Activated CD4-positive, alpha-beta T cell treated with anti-CD3 and anti-CD28 coated beads for 48 hours (primary cell): ENCODE measurements at regions not wholly inside any gene's neighbourhood (a gene's known extent, or its start where the extent isn't known, plus 50 kb on each side); places are given as distances from the start of the nearest gene placed in this dataset.
A peak's percentile ranks its signal among the peaks of the same experiment; 100 is the strongest.

Source experiments
- DNase-seq: peaks from one replicate; pipeline ENCODE4 v3.0.0-alpha.2; 2020

- no peak for DNase-seq
These were observed 113.2 kb downstream of the HERPUD2 start for GRCh38 chr7:35581605-35582210.

- DNase-seq: no peak
These were observed 118.8 kb downstream of the HERPUD2 start for GRCh38 chr7:35576031-35576573.

DNA sequence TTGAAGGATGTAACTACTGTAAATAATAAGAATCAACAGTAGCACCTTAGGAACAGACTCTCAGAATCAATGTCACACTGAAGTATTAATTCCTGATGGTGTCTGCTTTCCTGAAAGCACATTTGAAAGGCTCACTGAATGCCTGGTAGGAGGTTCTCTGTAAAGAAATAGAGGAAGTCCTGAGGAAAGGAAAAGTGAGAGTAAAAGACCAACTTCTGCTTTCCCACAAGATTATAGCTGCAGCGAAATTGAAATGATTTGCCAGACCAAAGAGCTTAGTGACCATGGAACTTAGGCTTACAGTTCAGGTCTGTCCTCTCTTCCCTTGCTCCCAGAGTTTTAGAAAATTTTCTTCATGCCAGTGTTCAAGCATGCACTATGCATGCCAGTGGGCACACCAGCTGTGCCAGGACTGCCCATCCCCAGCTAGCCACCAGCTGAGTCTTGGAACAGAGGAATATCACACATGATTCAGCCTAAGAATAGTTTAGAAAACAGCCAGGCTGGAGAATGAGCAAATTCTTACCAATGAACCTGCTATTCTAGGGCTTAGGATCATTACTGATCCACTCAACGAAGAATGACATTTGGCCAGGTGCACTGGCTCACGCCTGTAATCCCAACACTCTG, 123.2 kb downstream of the HERPUD2 start:
- no peak for DNase-seq

DNA sequence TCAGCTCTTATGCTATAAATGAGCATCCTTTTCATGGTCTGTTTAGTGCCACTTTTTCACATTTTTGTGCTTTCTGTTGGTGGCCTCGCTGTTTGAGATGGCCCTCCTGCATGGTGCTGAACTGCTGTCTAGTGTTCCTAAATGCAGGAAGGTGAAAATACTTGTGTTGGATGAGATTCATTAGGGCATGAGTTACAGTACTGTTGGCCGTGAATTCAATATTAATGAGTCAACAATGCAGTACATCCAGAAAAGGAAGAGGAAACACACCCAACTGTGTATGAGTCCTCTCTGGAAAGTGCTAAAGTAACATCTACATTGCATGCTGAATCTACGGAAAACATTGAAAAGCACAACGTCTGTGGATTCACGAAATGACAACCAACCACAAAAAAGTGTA, 124.0 kb downstream of the HERPUD2 start:
- DNase-seq: no peak

DNA sequence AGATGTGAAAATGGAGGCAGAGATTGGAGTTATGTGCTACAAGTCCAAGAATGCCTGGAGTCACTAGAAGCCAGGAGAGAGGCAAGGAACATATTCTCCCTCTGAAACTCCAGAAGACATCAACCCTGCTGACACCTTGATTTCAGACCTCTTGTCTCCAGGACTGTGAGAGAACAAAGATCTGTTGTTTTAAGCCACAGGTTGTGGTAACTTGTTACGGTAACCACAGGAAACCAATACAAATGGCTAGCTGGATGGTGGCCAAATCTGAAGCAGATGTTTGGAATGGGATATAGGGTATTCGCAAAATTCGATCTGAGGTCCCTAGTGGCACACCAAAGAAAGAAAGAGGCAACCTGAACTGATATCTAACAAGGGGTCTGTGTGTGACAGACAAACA, 129.0 kb downstream of the HERPUD2 start:
- DNase-seq: no peak

DNA sequence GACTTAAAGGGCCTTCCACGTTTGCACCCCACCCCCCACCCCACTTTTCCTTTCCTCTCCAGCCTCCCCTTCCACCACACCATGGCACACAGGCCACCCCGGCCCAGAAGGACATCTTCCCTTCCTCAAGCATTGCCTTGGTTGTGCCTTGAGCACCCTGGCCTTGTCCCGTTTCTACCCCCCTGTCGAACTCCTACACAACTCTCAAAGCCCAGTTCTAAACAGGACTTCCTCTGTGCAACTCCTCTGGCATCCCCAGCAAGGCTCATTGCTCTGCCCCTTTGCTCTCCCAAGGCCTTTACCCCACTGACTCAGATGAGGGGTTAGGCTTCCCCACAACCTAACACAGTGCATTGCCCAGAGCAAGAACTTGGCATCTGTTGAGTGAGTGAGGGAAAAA, 136.1 kb downstream of the HERPUD2 start:
- no peak for DNase-seq

DNA sequence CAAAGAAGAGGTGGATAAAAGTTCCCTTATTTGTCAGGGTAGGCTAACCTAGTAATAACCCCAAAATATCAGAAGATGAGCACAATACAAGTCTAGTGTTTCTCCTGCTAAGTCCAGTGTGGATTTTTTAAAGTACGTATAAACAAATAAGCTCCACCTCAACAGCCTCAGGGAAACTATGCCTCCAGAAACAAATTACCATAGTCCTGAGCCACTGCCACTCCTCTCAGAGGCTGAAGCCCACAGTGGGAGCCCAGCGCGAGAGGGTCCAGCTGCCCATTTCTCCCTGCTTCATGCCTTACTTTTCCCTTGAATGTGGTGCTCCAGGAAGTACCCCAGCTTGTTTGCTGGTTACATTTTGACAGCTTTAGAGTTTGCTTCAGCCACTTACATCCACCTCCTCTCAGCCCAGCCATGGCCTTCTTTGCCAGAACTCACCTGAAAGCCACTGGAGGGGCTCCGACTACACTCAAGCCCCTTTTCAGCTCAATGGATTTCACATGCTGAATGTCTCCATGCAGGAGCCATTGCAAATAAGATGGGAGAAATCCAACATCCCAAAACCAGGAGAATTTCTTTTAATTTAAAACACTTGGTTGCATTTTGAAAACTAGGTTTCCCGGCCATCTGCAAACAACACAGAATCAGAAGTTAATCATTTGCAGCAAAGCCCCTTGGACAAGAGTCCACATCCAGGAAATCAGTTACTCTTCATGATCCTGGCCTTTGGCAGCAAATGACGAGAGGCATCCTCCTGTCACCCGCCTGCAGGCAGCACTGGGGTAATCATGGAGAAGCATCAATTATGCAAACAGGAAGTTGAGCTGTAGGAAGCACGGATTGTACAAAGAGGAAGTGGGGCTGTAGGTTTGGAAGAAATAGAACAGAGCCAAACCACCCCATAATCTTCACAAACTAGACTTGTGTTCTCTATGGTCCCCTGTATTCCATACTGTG, 138.1 kb downstream of the HERPUD2 start:
- no peak for DNase-seq

DNA sequence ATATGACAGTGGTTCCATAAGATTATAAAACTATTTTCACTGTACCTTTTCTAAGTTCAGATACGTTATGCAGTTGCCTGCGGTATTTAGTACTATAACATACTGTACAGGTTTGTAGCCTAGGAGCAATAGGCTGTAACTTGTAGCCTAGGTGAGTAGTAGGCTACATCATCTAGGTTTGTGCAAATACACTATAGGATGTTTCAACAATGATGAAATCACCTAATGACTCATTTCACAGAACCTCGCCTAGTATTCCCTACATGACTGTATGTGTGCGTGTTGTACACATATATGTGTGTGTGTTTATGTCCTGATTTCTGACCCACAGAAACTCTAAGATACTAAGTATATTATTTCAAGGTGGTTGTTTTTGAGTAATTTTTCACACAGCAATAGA, 139.0 kb downstream of the HERPUD2 start:
- no peak for DNase-seq

- DNase-seq: no peak
These were observed 139.5 kb downstream of the HERPUD2 start for GRCh38 chr7:35555386-35555785.

GRCh38 chr7:35553519-35553918, 141.4 kb downstream of the HERPUD2 start:
- DNase-seq: no peak

- no peak for DNase-seq
These were observed 142.2 kb downstream of the HERPUD2 start for GRCh38 chr7:35552691-35553090.

- no peak for DNase-seq
These were observed 143.4 kb downstream of the HERPUD2 start for GRCh38 chr7:35551321-35552081.

GRCh38 chr7:35550831-35551230, 144.1 kb downstream of the HERPUD2 start:
- no peak for DNase-seq

- no peak for DNase-seq
These were observed 145.2 kb downstream of the HERPUD2 start for GRCh38 chr7:35549781-35550180.

GRCh38 chr7:35548291-35548690, 146.6 kb downstream of the HERPUD2 start:
- no peak for DNase-seq

DNA sequence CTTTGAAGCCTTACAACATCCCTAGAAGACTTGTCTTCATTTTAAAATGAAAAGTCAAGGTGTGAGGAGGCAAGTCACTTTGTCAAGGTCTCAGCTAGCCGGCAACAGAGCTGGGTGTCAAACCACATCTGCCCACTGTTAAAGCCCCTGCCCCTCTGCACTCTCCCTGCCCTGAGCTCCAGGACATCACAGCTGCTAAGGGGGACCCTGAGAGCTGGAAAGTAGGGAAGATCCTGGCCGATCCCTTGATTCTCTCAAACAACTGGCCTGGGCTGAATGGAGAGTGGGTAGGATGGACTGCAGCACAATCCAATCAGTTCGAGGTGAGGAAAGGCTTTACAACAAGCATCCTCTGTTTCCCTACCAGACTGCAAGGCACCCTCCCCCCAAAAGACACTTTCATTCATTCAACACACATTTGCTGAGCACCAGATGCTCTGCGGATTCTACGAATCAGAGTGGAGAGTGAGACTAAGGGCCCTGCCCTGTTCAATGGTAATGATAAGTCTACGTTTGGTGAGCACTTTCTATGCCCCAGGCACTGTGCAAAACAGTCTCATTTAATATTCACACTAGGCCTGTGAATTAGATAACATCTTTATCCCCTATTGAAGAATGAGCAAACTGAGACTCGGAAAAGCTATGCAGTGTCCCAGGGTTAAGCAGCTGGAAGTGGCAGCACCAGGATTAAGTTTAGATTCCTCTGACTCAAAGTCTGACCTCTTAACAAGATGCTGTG, 148.1 kb downstream of the HERPUD2 start:
- DNase-seq: no peak

- DNase-seq: no peak
These were observed 149.1 kb downstream of the HERPUD2 start for GRCh38 chr7:35545831-35546230.

GRCh38 chr7:35544028-35544742, 150.8 kb downstream of the HERPUD2 start:
- no peak for DNase-seq

GRCh38 chr7:35537067-35538023, 157.6 kb downstream of the HERPUD2 start:
- peak; percentile 85 for DNase-seq

DNA sequence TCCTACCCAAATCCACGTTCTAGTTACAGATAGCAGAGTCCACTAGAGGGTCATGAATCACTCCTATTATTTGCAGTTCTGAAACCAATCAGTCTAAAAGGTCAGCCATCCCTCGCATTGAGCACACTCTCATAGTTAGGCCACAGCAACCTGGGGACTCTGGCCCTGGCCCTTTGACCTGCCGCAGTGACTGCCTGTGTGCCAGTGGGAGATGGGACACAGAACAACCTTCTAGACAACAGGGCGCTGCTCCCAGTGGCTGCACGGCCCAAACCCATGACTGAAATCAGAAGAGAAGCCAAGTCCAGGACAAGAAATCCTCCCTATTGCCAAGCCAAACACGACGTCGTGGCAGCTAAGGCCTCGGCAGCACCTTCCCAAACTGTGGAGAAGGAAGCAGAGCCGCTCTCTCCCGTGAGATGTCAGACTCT, 158.5 kb downstream of the HERPUD2 start:
- no peak for DNase-seq
